OCI-LY7 (cell line): ENCODE measurements at regions not wholly inside any gene's neighbourhood (a gene's known extent, or its start where the extent isn't known, plus 50 kb on each side); places are given as distances from the start of the nearest gene placed in this dataset.

Experiments
- BruUV-seq: library from RNA; stranded (reverse); fragments of 400-500 nt; replicated peaks from 2 replicates; lab custom pipeline; 2021; lab: Mats Ljungman, UMichigan
- CTCF ChIA-PET: fragments of 300-600 bp; sonication (Branson Sonifier 250); formaldehyde crosslinking; loops from one replicate; lab custom pipeline; 2022; ENCODE audit warnings: antibody characterized with exemption; ENCODE audit not compliant: unreplicated experiment; lab: Charles Lee
- POLR2A ChIA-PET: fragments of 300-600 bp; sonication (Branson Sonifier 250); formaldehyde crosslinking; loops from one replicate; lab custom pipeline; 2022; ENCODE audit warnings: antibody characterized with exemption; lab: Charles Lee
- DNase-seq: peaks from one replicate; pipeline ENCODE4 v3.0.0-alpha.2; 2015; ENCODE audit warnings: low spot score
- H2AFZ ChIP-seq: fragments of 200-600 bp; sonication (generic), shearing (Covaris generic); 2 replicates; pipeline ENCODE4 v1.6.1; 2014; ENCODE audit warnings: mild to moderate bottlenecking, antibody characterized with exemption, low read length, moderate library complexity
- H3K27ac ChIP-seq: fragments of 200-600 bp; sonication (generic); 2 replicates; pipeline ENCODE4 v1.5.1; 2014; ENCODE audit warnings: mixed run types, low read depth, mild to moderate bottlenecking, moderate library complexity, low read length, inconsistent platforms; ENCODE audit not compliant: poor library complexity, severe bottlenecking
- H3K36me3 ChIP-seq: fragments of 200-600 bp; sonication (generic); 2 replicates; pipeline ENCODE4 v1.6.1; 2014; ENCODE audit warnings: mild to moderate bottlenecking, antibody characterized with exemption, low read length, moderate library complexity, mixed read lengths; ENCODE audit not compliant: insufficient read depth
- H3K4me1 ChIP-seq: fragments of 200-600 bp; sonication (generic); 2 replicates; pipeline ENCODE4 v1.5.1; 2014; ENCODE audit warnings: mild to moderate bottlenecking, low read length; ENCODE audit not compliant: insufficient read depth, poor library complexity, severe bottlenecking
- H3K4me2 ChIP-seq: fragments of 200-600 bp; sonication (generic); 2 replicates; pipeline ENCODE4 v1.6.1; 2014; ENCODE audit warnings: mild to moderate bottlenecking, low read length
- H3K4me3 ChIP-seq: fragments of 200-600 bp; sonication (generic); 2 replicates; pipeline ENCODE4 v1.5.1; 2014; ENCODE audit warnings: mild to moderate bottlenecking, low read depth, low read length; ENCODE audit not compliant: poor library complexity, severe bottlenecking
- H3K79me2 ChIP-seq: fragments of 200-600 bp; sonication (generic); 2 replicates; pipeline ENCODE4 v1.6.1; 2016; ENCODE audit warnings: low read depth, mild to moderate bottlenecking, low read length, moderate library complexity, mixed read lengths; ENCODE audit not compliant: insufficient read depth
- H3K9me2 ChIP-seq: fragments of 200-600 bp; sonication (generic); 2 replicates; pipeline ENCODE4 v1.6.1; 2016; ENCODE audit warnings: mild to moderate bottlenecking, low read length, mixed read lengths; ENCODE audit not compliant: insufficient read depth
- H3K9me3 ChIP-seq: fragments of 200-600 bp; sonication (generic); 2 replicates; pipeline ENCODE4 v1.6.1; 2014; ENCODE audit warnings: mild to moderate bottlenecking, mixed run types, low read length, mixed read lengths
- H4K20me1 ChIP-seq: fragments of 200-600 bp; sonication (generic); 2 replicates; pipeline ENCODE4 v1.6.1; 2014; ENCODE audit warnings: mild to moderate bottlenecking, antibody characterized with exemption, low read length, moderate library complexity, mixed read lengths; ENCODE audit not compliant: insufficient read depth
- EZH2phosphoT487 ChIP-seq: fragments of 200-600 bp; sonication (generic); IDR thresholded peaks from 2 replicates; pipeline ENCODE4 v1.6.1; 2018; ENCODE audit warnings: low read depth, borderline replicate concordance, mild to moderate bottlenecking, mixed run types, antibody characterized with exemption, low read length, moderate library complexity, mixed read lengths
- intact Hi-C: fragments of 100-400 bp; cut with micrococcal nuclease; formaldehyde crosslinking; loops from one replicate; pipeline ENCODE4 v1.10.0; 2022; ENCODE audit not compliant: unreplicated experiment
- TF ChIP-seq, protein P1 (sequence below): fragments of 200-600 bp; sonication (generic); conservative IDR thresholded peaks from 2 replicates; pipeline ENCODE4 v1.5.1; 2014; ENCODE audit warnings: mild to moderate bottlenecking, antibody characterized with exemption, low read length, moderate library complexity, mixed read lengths

DNA sequence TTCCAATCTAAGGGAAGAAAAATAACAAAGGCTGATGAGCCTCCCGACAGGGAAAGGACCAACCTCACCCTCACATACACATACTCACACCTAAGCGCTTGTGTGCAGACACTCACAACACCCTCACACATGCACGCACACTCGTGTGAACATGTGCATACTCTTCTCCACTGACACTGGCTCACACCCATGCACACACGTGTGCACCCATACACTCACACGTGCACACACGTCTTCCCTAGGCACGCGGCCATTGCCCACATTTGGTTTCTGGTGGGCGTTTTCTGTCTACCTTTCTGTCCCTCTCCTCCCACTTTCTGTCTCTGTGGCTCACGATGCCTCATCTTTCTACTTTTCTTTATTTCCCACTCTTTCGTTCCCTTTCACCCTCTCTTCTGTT, 169.7 kb upstream of the MVB12B start:
- no peak overlapping the region for H3K4me3 ChIP-seq
- H3K36me3 ChIP-seq: no peaks in the 10 kb centered on the region
- no peak for DNase-seq
- H2AFZ ChIP-seq: no peak overlapping the region
- no peak for TF ChIP-seq EZH2phosphoT487
- TF ChIP-seq, protein P1, sequence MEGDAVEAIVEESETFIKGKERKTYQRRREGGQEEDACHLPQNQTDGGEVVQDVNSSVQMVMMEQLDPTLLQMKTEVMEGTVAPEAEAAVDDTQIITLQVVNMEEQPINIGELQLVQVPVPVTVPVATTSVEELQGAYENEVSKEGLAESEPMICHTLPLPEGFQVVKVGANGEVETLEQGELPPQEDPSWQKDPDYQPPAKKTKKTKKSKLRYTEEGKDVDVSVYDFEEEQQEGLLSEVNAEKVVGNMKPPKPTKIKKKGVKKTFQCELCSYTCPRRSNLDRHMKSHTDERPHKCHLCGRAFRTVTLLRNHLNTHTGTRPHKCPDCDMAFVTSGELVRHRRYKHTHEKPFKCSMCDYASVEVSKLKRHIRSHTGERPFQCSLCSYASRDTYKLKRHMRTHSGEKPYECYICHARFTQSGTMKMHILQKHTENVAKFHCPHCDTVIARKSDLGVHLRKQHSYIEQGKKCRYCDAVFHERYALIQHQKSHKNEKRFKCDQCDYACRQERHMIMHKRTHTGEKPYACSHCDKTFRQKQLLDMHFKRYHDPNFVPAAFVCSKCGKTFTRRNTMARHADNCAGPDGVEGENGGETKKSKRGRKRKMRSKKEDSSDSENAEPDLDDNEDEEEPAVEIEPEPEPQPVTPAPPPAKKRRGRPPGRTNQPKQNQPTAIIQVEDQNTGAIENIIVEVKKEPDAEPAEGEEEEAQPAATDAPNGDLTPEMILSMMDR: no peak
- H3K9me2 ChIP-seq: no peaks in the 10 kb centered on the region
- CTCF ChIA-PET: no interaction called here
- H3K4me1 ChIP-seq: no peaks in the 10 kb centered on the region
- H3K79me2 ChIP-seq: no peaks in the 10 kb centered on the region
- no peaks in the 10 kb centered on the region for H3K9me3 ChIP-seq
- H3K27ac ChIP-seq: no peak overlapping the region
- no peak overlapping the region for H3K4me2 ChIP-seq
- POLR2A ChIA-PET: no interaction called here
- BruUV-seq: no TSS peak
- intact Hi-C loops: no loop called here
- H4K20me1 ChIP-seq: no peaks in the 10 kb centered on the region

DNA sequence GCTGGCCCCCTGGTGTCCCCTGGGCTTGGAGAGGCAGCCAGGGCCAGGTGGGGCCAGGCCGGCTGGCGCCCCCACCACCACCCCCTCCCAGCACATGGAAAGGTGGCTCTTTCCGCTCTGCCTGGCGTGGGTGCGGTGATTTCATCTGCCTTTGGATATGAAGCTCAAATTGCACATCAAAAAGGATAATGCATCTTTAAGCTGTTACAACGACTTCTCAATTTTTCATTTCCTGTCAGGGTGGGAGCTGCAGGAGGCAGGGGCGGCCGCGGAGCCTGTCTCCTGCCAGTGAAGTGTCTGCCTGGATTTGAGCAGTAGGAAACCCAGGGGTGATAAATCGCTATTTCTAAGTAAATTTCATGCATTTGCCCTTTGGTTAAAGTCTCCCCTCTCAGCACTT, 169.2 kb upstream of the MVB12B start:
- intact Hi-C loops: no loop called here
- H3K4me1 ChIP-seq: no peaks in the 10 kb centered on the region
- H3K4me3 ChIP-seq: no peak overlapping the region
- no peak overlapping the region for H3K4me2 ChIP-seq
- CTCF ChIA-PET: no interaction called here
- no peaks in the 10 kb centered on the region for H3K36me3 ChIP-seq
- no peak for DNase-seq
- H4K20me1 ChIP-seq: no peaks in the 10 kb centered on the region
- H3K9me2 ChIP-seq: no peaks in the 10 kb centered on the region
- BruUV-seq: no TSS peak
- no peak overlapping the region for H3K27ac ChIP-seq
- POLR2A ChIA-PET: no interaction called here
- no peaks in the 10 kb centered on the region for H3K9me3 ChIP-seq
- H3K79me2 ChIP-seq: no peaks in the 10 kb centered on the region
- no peak overlapping the region for H2AFZ ChIP-seq
- TF ChIP-seq EZH2phosphoT487: no peak
- TF ChIP-seq, protein P1: no peak

DNA sequence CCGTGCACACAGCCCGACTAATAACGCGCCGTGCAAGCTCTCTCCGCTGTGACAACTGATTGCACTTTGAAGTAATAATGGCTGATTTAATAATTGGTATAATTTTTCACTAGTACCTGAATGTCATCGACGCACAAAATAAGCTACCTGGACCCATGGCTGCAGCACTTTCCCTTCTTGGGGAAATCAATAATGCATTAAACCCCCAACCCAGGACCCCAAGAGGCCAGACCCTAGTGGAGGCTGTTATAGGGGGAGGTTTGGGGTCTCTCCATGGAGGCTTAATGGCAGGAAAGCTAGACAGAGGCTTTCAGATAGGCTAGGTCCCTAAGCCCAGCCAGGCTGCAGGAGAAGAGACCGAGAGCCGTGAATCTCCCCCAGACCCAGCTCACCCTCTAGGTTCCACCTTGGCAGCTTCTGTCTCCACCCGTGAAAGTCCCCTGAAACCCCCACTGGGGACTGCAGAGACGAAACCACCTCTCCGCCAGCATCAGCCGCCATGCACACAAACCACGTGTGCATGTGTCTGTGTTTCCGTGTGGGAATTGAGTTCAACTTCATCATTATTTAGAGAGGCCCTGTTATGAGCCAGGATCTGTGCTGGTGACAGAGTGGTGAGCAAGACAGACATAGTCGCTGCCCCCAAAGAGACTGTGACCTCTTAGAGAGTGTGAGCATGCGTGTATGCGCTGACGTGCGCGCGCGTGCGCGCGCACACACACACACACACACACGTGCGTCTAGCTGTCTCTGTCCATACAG, 168.6 kb upstream of the MVB12B start:
- Histone ChIP-seq H3K4me3 (no peak overlapping the region), H3K79me2 (no peaks in the 10 kb centered on the region), H4K20me1 (no peaks in the 10 kb centered on the region), H2AFZ (no peak overlapping the region), H3K27ac (no peak overlapping the region), H3K9me3 (no peaks in the 10 kb centered on the region), H3K36me3 (no peaks in the 10 kb centered on the region), H3K4me1 (no peaks in the 10 kb centered on the region), H3K9me2 (no peaks in the 10 kb centered on the region), H3K4me2 (no peak overlapping the region)
- ChIA-PET CTCF (no interaction called here), POLR2A (no interaction called here)
- TF ChIP-seq, protein P1: no peak
- TF ChIP-seq EZH2phosphoT487: no peak
- DNase-seq: no peak
- BruUV-seq: no TSS peak
- intact Hi-C loops: no loop called here
